Sigmoid colon (tissue), 4 donors: ENCODE measurements at regions not wholly inside any gene's neighbourhood (a gene's known extent, or its start where the extent isn't known, plus 50 kb on each side); places are given as distances from the start of the nearest gene placed in this dataset.

Source experiments
- POLR2A ChIP-seq, 2 donors: fragments of 450-650 bp; IDR thresholded peaks; one replicate each; pipeline ENCODE4 v1.6.1; 2016; ENCODE audit warnings: antibody characterized with exemption in 2 of 2, mild to moderate bottlenecking in 2 of 2, moderate library complexity in 2 of 2
- POLR2AphosphoS5 ChIP-seq, 4 donors: sonication (generic); formaldehyde crosslinking; IDR thresholded peaks; one replicate each; pipeline ENCODE4 v1.6.1; 2017; ENCODE audit warnings: antibody characterized with exemption in 4 of 4
- TF ChIP-seq, protein P1 (sequence below), 4 experiments: fragments of 450-650 bp in 3 of 4; fragments of 200-600 bp in 1 of 4; IDR thresholded peaks; one replicate each; pipeline ENCODE4 v1.5.1; 2016 to 2019; ENCODE audit warnings: antibody characterized with exemption in 4 of 4, mild to moderate bottlenecking in 3 of 4, moderate library complexity in 2 of 4

DNA sequence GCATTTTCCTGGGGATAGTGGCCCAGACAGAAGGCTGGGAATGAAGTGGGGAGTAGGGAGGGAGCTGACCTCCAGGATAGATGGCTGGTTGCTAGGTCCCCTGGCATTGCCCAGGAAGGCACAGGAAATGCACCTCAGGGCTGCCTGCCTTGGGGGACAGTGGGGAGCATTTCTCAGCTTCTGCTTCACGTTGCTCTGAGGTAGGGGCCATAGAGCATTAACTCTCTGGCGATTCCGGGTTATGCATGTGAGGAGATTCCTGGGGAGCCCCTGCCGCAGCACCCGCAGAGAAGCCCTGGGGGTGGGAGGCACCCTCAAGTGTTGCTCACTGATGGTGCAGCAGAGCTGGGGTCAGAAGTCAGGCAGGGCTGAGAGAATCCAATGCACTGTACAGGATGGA is 256.5 kb downstream of the CYP26B1 start:
- TF ChIP-seq, protein P1, sequence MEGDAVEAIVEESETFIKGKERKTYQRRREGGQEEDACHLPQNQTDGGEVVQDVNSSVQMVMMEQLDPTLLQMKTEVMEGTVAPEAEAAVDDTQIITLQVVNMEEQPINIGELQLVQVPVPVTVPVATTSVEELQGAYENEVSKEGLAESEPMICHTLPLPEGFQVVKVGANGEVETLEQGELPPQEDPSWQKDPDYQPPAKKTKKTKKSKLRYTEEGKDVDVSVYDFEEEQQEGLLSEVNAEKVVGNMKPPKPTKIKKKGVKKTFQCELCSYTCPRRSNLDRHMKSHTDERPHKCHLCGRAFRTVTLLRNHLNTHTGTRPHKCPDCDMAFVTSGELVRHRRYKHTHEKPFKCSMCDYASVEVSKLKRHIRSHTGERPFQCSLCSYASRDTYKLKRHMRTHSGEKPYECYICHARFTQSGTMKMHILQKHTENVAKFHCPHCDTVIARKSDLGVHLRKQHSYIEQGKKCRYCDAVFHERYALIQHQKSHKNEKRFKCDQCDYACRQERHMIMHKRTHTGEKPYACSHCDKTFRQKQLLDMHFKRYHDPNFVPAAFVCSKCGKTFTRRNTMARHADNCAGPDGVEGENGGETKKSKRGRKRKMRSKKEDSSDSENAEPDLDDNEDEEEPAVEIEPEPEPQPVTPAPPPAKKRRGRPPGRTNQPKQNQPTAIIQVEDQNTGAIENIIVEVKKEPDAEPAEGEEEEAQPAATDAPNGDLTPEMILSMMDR (IDR thresholded peaks at IDR 0.05), result no peak
- TF ChIP-seq POLR2A (IDR thresholded peaks at IDR 0.05) (no peak), POLR2AphosphoS5 (IDR thresholded peaks at IDR 0.05) (no peak)
